HepG2 (cell line): ENCODE measurements at regions not wholly inside any gene's neighbourhood (a gene's known extent, or its start where the extent isn't known, plus 50 kb on each side); places are given as distances from the start of the nearest gene placed in this dataset.

ENCODE experiments used
- ATAC-seq: fragments of 200-7000 bp; cut with Tn5 transposase; 3 replicates; pipeline ENCODE4 v1.9.1; 2020; ENCODE audit warnings: mild to moderate bottlenecking, moderate library complexity
- BruUV-seq: library from RNA; stranded (reverse); fragments of 400-500 nt; replicated peaks from 2 replicates; lab custom pipeline; 2021; lab: Mats Ljungman, UMichigan
- CTCF ChIA-PET: fragments of 300-600 bp; formaldehyde crosslinking; extraction: SDS; loops from one replicate; lab custom pipeline; 2021; ENCODE audit warnings: low total read pairs, inconsistent platforms, low intra/inter-chr PET ratio; lab: Yijun Ruan, JAX
- POLR2A ChIA-PET: fragments of 350-600 bp; sonication (Branson Sonifier 250); formaldehyde crosslinking; loops from one replicate; lab custom pipeline; 2020; ENCODE audit warnings: antibody characterized with exemption, inconsistent platforms; lab: Yijun Ruan, JAX
- DNase-seq: peaks from one replicate; pipeline ENCODE4 v3.0.0-alpha.2; 2015; ENCODE audit warnings: low spot score
- FAIRE-seq: peaks from 3 replicates; lab custom pipeline; 2011; peaks lifted over from hg19 to GRCh38; lab: Jason Lieb, UNC
- H2AFZ ChIP-seq: one replicate; pipeline ENCODE4 v1.6.1; 2011; ENCODE audit warnings: low read length, inconsistent platforms
- H3K27ac ChIP-seq: fragments of 300-600 bp; 3 replicates; pipeline ENCODE4 v1.8.0; 2011; ENCODE audit warnings: mixed run types, mild to moderate bottlenecking, mixed read lengths, low read length, inconsistent platforms; ENCODE audit not compliant: insufficient read depth; ENCODE audit errors: extremely low read length
- H3K27me3 ChIP-seq, 2 experiments: fragments of 200-600 bp in 1 of 2; 2 replicates in 1 of 2; 3 replicates in 1 of 2; pipeline versions ENCODE4 v1.6.0 to v1.8.0; 2011; ENCODE audit warnings: low read length in 2 of 2, mild to moderate bottlenecking in 2 of 2, moderate library complexity in 2 of 2, inconsistent platforms in 1 of 2; ENCODE audit not compliant: insufficient read depth in 2 of 2, control insufficient read depth in 1 of 2
- H3K36me3 ChIP-seq, 2 experiments: fragments of 200-600 bp in 1 of 2; replicated peaks in 1 of 2; 2 replicates in 1 of 2; 3 replicates in 1 of 2; pipeline versions ENCODE4 v1.5.1 to v1.8.0; 2011; ENCODE audit warnings: low read length in 2 of 2, inconsistent platforms in 1 of 2; ENCODE audit not compliant: insufficient read depth in 2 of 2, control insufficient read depth in 1 of 2
- H3K4me1 ChIP-seq: 2 replicates; pipeline ENCODE4 v1.5.1; 2012; ENCODE audit warnings: low read length, inconsistent platforms; ENCODE audit not compliant: insufficient read depth
- H3K4me2 ChIP-seq: 2 replicates; pipeline ENCODE4 v1.6.0; 2011; ENCODE audit warnings: low read depth, low read length, inconsistent platforms
- H3K4me3 ChIP-seq, 3 experiments: fragments of 200-600 bp in 1 of 3; sonication (generic), shearing (Covaris generic) in 1 of 3; replicated peaks in 1 of 3; 2 replicates each; pipeline ENCODE4 v1.5.1; 2011 to 2016; ENCODE audit warnings: low read length in 3 of 3, inconsistent platforms in 2 of 3, low read depth in 2 of 3, mild to moderate bottlenecking in 2 of 3, control low read depth in 1 of 3, mixed read lengths in 1 of 3; ENCODE audit not compliant: insufficient read depth in 1 of 3
- H3K79me2 ChIP-seq: one replicate; pipeline ENCODE4 v1.6.1; 2011; ENCODE audit warnings: low read length, inconsistent platforms; ENCODE audit not compliant: insufficient read depth
- H3K9ac ChIP-seq: 2 replicates; pipeline ENCODE4 v1.6.0; 2011; ENCODE audit warnings: mild to moderate bottlenecking, low read depth, low read length, inconsistent platforms; ENCODE audit not compliant: insufficient read depth
- H3K9me3 ChIP-seq: 2 replicates; pipeline ENCODE4 v1.5.1; 2012; ENCODE audit warnings: mild to moderate bottlenecking, low read length
- H4K20me1 ChIP-seq: 2 replicates; pipeline ENCODE4 v1.6.0; 2011; ENCODE audit warnings: inconsistent platforms, mild to moderate bottlenecking, low read length, moderate library complexity; ENCODE audit not compliant: insufficient read depth
- ATF5 ChIP-seq: sonication (generic); formaldehyde crosslinking; IDR thresholded peaks from 2 replicates; pipeline ENCODE4 v1.4.0; 2020; ENCODE audit warnings: mild to moderate bottlenecking, low read depth, missing genetic modification reagents
- CAMTA2 ChIP-seq: sonication (generic); formaldehyde crosslinking; IDR thresholded peaks from 2 replicates; pipeline ENCODE4 v1.4.0; 2020; ENCODE audit warnings: mild to moderate bottlenecking, missing genetic modification reagents, borderline replicate concordance
- GATAD2A ChIP-seq: IDR thresholded peaks from 2 replicates; pipeline ENCODE4 v1.6.1; 2016
- HIC2 ChIP-seq: sonication (generic); formaldehyde crosslinking; IDR thresholded peaks from 2 replicates; pipeline ENCODE4 v1.9.0; 2022; ENCODE audit warnings: low read depth, missing genetic modification reagents
- HMGA1 ChIP-seq: sonication (generic); formaldehyde crosslinking; conservative IDR thresholded peaks from 2 replicates; pipeline ENCODE4 v1.4.0; 2020; ENCODE audit warnings: missing genetic modification reagents
- IRF1 ChIP-seq: sonication (generic); formaldehyde crosslinking; IDR thresholded peaks from 2 replicates; pipeline ENCODE4 v1.4.0; 2020; ENCODE audit warnings: low read depth, mild to moderate bottlenecking, missing genetic modification reagents
- REPIN1 ChIP-seq: sonication (generic); formaldehyde crosslinking; IDR thresholded peaks from 2 replicates; pipeline ENCODE4 v1.8.0; 2022; ENCODE audit warnings: missing genetic modification reagents, low read depth, mild to moderate bottlenecking, borderline replicate concordance
- SPEN ChIP-seq: sonication (generic); formaldehyde crosslinking; IDR thresholded peaks from 2 replicates; pipeline ENCODE4 v1.5.1; 2020; ENCODE audit warnings: low read depth, mild to moderate bottlenecking, missing genetic modification reagents
- ZBTB1 ChIP-seq: sonication (generic); formaldehyde crosslinking; IDR thresholded peaks from 2 replicates; pipeline ENCODE4 v1.4.0; 2020; ENCODE audit warnings: missing genetic modification reagents, borderline replicate concordance
- ZNF205 ChIP-seq: IDR thresholded peaks from 2 replicates; pipeline ENCODE4 v1.6.1; 2018; ENCODE audit warnings: missing biosample characterization, missing genetic modification reagents
- ZNF260 ChIP-seq: sonication (generic); formaldehyde crosslinking; IDR thresholded peaks from 2 replicates; pipeline ENCODE4 v1.4.0; 2020; ENCODE audit warnings: missing genetic modification reagents, low read depth, mild to moderate bottlenecking, borderline replicate concordance
- ZNF572 ChIP-seq: sonication (generic); formaldehyde crosslinking; IDR thresholded peaks from 2 replicates; pipeline ENCODE4 v1.5.1; 2020; ENCODE audit warnings: mild to moderate bottlenecking, missing genetic modification reagents
- ZNF674 ChIP-seq: sonication (generic); formaldehyde crosslinking; IDR thresholded peaks from 2 replicates; pipeline ENCODE4 v1.5.0; 2020; ENCODE audit warnings: low read depth, mild to moderate bottlenecking, missing genetic modification reagents
- ZNF710 ChIP-seq: sonication (generic); formaldehyde crosslinking; IDR thresholded peaks from 2 replicates; pipeline ENCODE4 v1.5.0; 2020; ENCODE audit warnings: mild to moderate bottlenecking, missing genetic modification reagents, borderline replicate concordance
- ZSCAN12 ChIP-seq: sonication (generic); formaldehyde crosslinking; IDR thresholded peaks from 2 replicates; pipeline ENCODE4 v1.9.0; 2021; ENCODE audit warnings: mild to moderate bottlenecking, missing genetic modification reagents
- ZSCAN9 ChIP-seq: IDR thresholded peaks from 2 replicates; pipeline ENCODE4 v1.6.1; 2016; ENCODE audit warnings: borderline replicate concordance
- WGBS: methylation state at CpG from one replicate; pipeline ENCODE4 v1.1.6; 2017; ENCODE audit warnings: low lambda C conversion rate; 5-methylcytosine and 5-hydroxymethylcytosine counted together
- in situ Hi-C: cut with HindIII; loops from 2 replicates; pipeline ENCODE4 v1.10.0; 2017; ENCODE audit warnings: low pct_unique_long_range_greater_than_20kb; ENCODE audit not compliant: extremely low pct_ligation_motif_present
- intact Hi-C: fragments of 100-400 bp; cut with micrococcal nuclease; formaldehyde crosslinking; loops from one replicate; pipeline ENCODE4 v1.10.0; 2022; ENCODE audit not compliant: unreplicated experiment

- no peaks in the 10 kb centered on the region for H3K79me2 ChIP-seq
- H3K4me2 ChIP-seq = no peak overlapping the region
- DNase-seq (no peak), FAIRE-seq (no peak), ATAC-seq (no peak)
- H3K9ac ChIP-seq = no peak overlapping the region
- H3K27ac ChIP-seq = no peak overlapping the region
- H3K4me1 ChIP-seq = no peaks in the 10 kb centered on the region
- no peak for TF ChIP-seq GATAD2A (CRISPR knock-in tag)
- TF ChIP-seq REPIN1 (CRISPR knock-in tag) = no peak
- no peak for TF ChIP-seq ZNF710 (CRISPR knock-in tag)
- TF ChIP-seq ZNF260 = no peak
- no peak for TF ChIP-seq CAMTA2
- TF ChIP-seq SPEN (CRISPR knock-in tag) = no peak
- TF ChIP-seq ZSCAN12 (CRISPR knock-in tag) = no peak
- no peaks in the 10 kb centered on the region for H4K20me1 ChIP-seq
- H3K36me3 ChIP-seq = no peaks in the 10 kb centered on the region
- no peaks in the 10 kb centered on the region for H3K27me3 ChIP-seq
- in situ Hi-C loops (no loop called here), intact Hi-C loops (no loop called here)
- H3K4me3 ChIP-seq = no peak overlapping the region
- no peaks in the 10 kb centered on the region for H3K9me3 ChIP-seq
- H2AFZ ChIP-seq = no peak overlapping the region
- POLR2A ChIA-PET = no interaction called here
- CTCF ChIA-PET = no interaction called here
- no TSS peak for BruUV-seq
Observed at GRCh38 chrX:147779173-147779572, 132.5 kb upstream of the FMR1 start.

- no peak overlapping the region for H3K4me3 ChIP-seq
- no peaks in the 10 kb centered on the region for H3K9me3 ChIP-seq
- DNase-seq = no peak
- no peaks in the 10 kb centered on the region for H3K27me3 ChIP-seq
- no peaks in the 10 kb centered on the region for H3K79me2 ChIP-seq
- ChIA-PET POLR2A (no interaction called here), CTCF (no interaction called here)
- H2AFZ ChIP-seq = no peak overlapping the region
- H4K20me1 ChIP-seq = no peaks in the 10 kb centered on the region
- H3K4me2 ChIP-seq = no peak overlapping the region
- no peaks in the 10 kb centered on the region for H3K4me1 ChIP-seq
- no peak for FAIRE-seq
- intact Hi-C loops (no loop called here), in situ Hi-C loops (no loop called here)
- no peak overlapping the region for H3K9ac ChIP-seq
- no TSS peak for BruUV-seq
- no peak for ATAC-seq
- no peaks in the 10 kb centered on the region for H3K36me3 ChIP-seq
- no peak overlapping the region for H3K27ac ChIP-seq
- 20% methylated on average over 1 of the region's 1 CpG for WGBS
- no peak for TF ChIP-seq IRF1 (CRISPR knock-in tag)
- TF ChIP-seq ZBTB1 (CRISPR knock-in tag) = no peak
- no peak for TF ChIP-seq ZNF572
- no peak for TF ChIP-seq HIC2 (CRISPR knock-in tag)
- no peak for TF ChIP-seq ZSCAN9 (CRISPR knock-in tag)
- TF ChIP-seq ATF5 (CRISPR knock-in tag) = no peak
- TF ChIP-seq ZNF674 (CRISPR knock-in tag) = no peak
- no peak for TF ChIP-seq ZNF205
- TF ChIP-seq HMGA1 = no peak
Observed at GRCh38 chrX:147781844-147782243, 129.9 kb upstream of the FMR1 start.
